ENCODE measurements at regions not wholly inside any gene's neighbourhood (a gene's known extent, or its start where the extent isn't known, plus 50 kb on each side); places are given as distances from the start of the nearest gene placed in this dataset.

GRCh38 chr6:14885498-14885897 lies 360.4 kb upstream of the JARID2 start:
- no peak overlapping the region for H3K4me3 ChIP-seq
- H3K4me1 ChIP-seq, result peaks cover 61% of the 10 kb centered on the region
- no peak overlapping the region for H3K27ac ChIP-seq (replicated peaks)
- H3K9me3 ChIP-seq (replicated peaks), result peaks cover 4% of the 10 kb centered on the region
- TF ChIP-seq CTCF (IDR thresholded peaks at IDR 0.05; ENCODE audit: borderline replicate concordance), result no peak
- no peaks in the 10 kb centered on the region for H3K36me3 ChIP-seq
- no peak for DNase-seq
- no peaks in the 10 kb centered on the region for H3K27me3 ChIP-seq (ENCODE audit: low read depth)
- intact Hi-C loops (cut with micrococcal nuclease), result no loop called here

GRCh38 chr6:14887181-14887580 lies 358.7 kb upstream of the JARID2 start:
- no peak for TF ChIP-seq CTCF (IDR thresholded peaks at IDR 0.05; ENCODE audit: borderline replicate concordance)
- Histone ChIP-seq H3K36me3 (no peaks in the 10 kb centered on the region), H3K27ac (replicated peaks) (no peak overlapping the region), H3K4me1 (peaks cover 46% of the 10 kb centered on the region), H3K9me3 (replicated peaks) (peaks cover 4% of the 10 kb centered on the region), H3K4me3 (no peak overlapping the region), H3K27me3 (ENCODE audit: low read depth) (no peaks in the 10 kb centered on the region)
- intact Hi-C loops (cut with micrococcal nuclease), result no loop called here
- DNase-seq, result no peak

GRCh38 chr6:14887986-14888574 lies 357.8 kb upstream of the JARID2 start:
- no peak for TF ChIP-seq CTCF (IDR thresholded peaks at IDR 0.05; ENCODE audit: borderline replicate concordance)
- DNase-seq, result no peak
- H3K27me3 ChIP-seq (ENCODE audit: low read depth), result no peaks in the 10 kb centered on the region
- H3K9me3 ChIP-seq (replicated peaks), result peaks cover 4% of the 10 kb centered on the region
- H3K4me1 ChIP-seq, result peaks cover 37% of the 10 kb centered on the region
- no peak overlapping the region for H3K4me3 ChIP-seq
- H3K27ac ChIP-seq (replicated peaks), result peak overlapping the region; percentile 84
- H3K36me3 ChIP-seq, result no peaks in the 10 kb centered on the region
- intact Hi-C loops (cut with micrococcal nuclease), result no loop called here

- intact Hi-C loops (cut with micrococcal nuclease), result no loop called here
- Histone ChIP-seq H3K4me3 (no peak overlapping the region), H3K4me1 (peaks cover 32% of the 10 kb centered on the region), H3K36me3 (no peaks in the 10 kb centered on the region), H3K9me3 (replicated peaks) (peaks cover 4% of the 10 kb centered on the region), H3K27me3 (ENCODE audit: low read depth) (no peaks in the 10 kb centered on the region), H3K27ac (replicated peaks) (peak overlapping the region; percentile 84)
- peak; percentile 51 for DNase-seq
- no peak for TF ChIP-seq CTCF (IDR thresholded peaks at IDR 0.05; ENCODE audit: borderline replicate concordance)
Measured at GRCh38 chr6:14888575-14889000, 357.3 kb upstream of the JARID2 start.

GRCh38 chr6:14889188-14889587 lies 356.7 kb upstream of the JARID2 start:
- DNase-seq, result no peak
- TF ChIP-seq CTCF (IDR thresholded peaks at IDR 0.05; ENCODE audit: borderline replicate concordance), result no peak
- H3K4me3 ChIP-seq, result no peak overlapping the region
- no peaks in the 10 kb centered on the region for H3K36me3 ChIP-seq
- no peaks in the 10 kb centered on the region for H3K27me3 ChIP-seq (ENCODE audit: low read depth)
- peaks cover 4% of the 10 kb centered on the region for H3K9me3 ChIP-seq (replicated peaks)
- H3K27ac ChIP-seq (replicated peaks), result peak overlapping the region; percentile 84
- H3K4me1 ChIP-seq, result peaks cover 26% of the 10 kb centered on the region
- intact Hi-C loops (cut with micrococcal nuclease), result no loop called here
